Osteoblast (primary cell): ENCODE measurements at regions not wholly inside any gene's neighbourhood (a gene's known extent, or its start where the extent isn't known, plus 50 kb on each side); places are given as distances from the start of the nearest gene placed in this dataset.

Experiments used
- DNase-seq: peaks from one replicate; pipeline ENCODE4 v3.0.0; 2011; ENCODE audit warnings: low spot score, mixed read lengths; ENCODE audit not compliant: insufficient read length; ENCODE audit errors: missing footprints
- H2AFZ ChIP-seq: 2 replicates; pipeline ENCODE4 v1.6.0; 2011; ENCODE audit warnings: mild to moderate bottlenecking, low read length
- H3K27ac ChIP-seq: 2 replicates; pipeline ENCODE4 v1.5.1; 2011; ENCODE audit warnings: mild to moderate bottlenecking, low read depth, low read length, moderate library complexity
- H3K27me3 ChIP-seq: 2 replicates; pipeline ENCODE4 v1.6.0; 2012; ENCODE audit warnings: mild to moderate bottlenecking, control low read depth, inconsistent platforms, low read length, moderate library complexity; ENCODE audit not compliant: insufficient read depth
- H3K36me3 ChIP-seq: 2 replicates; pipeline ENCODE4 v1.5.1; 2011; ENCODE audit warnings: mild to moderate bottlenecking, low read length, control low read depth, moderate library complexity; ENCODE audit not compliant: insufficient read depth
- H3K4me1 ChIP-seq: 2 replicates; pipeline ENCODE4 v1.5.1; 2011; ENCODE audit warnings: mild to moderate bottlenecking, low read length, control low read depth, moderate library complexity; ENCODE audit not compliant: insufficient read depth
- H3K4me2 ChIP-seq: 2 replicates; pipeline ENCODE4 v1.6.0; 2011; ENCODE audit warnings: mild to moderate bottlenecking, low read length; ENCODE audit not compliant: insufficient read depth
- H3K4me3 ChIP-seq: fragments of 200-600 bp; sonication (generic); 3 replicates; pipeline ENCODE4 v1.5.1; 2012; ENCODE audit warnings: mild to moderate bottlenecking, low read length, inconsistent platforms; ENCODE audit not compliant: insufficient read depth
- H3K79me2 ChIP-seq: 2 replicates; pipeline ENCODE4 v1.6.0; 2012; ENCODE audit warnings: mild to moderate bottlenecking, low read length, control low read depth, inconsistent platforms; ENCODE audit not compliant: insufficient read depth
- H3K9me3 ChIP-seq: 2 replicates; pipeline ENCODE4 v1.5.1; 2011; ENCODE audit warnings: low read depth, low read length, control low read depth
- H4K20me1 ChIP-seq: 2 replicates; pipeline ENCODE4 v1.6.0; 2012; ENCODE audit warnings: mild to moderate bottlenecking, low read length, control low read depth; ENCODE audit not compliant: insufficient read depth
- CTCF ChIP-seq: IDR thresholded peaks from 2 replicates; pipeline ENCODE4 v1.5.1; 2011; ENCODE audit warnings: mild to moderate bottlenecking, low read depth, low read length, moderate library complexity; ENCODE audit errors: extremely low read depth

GRCh38 chr7:26008428-26008827 is 143.6 kb upstream of the NFE2L3 start:
- Histone ChIP-seq H4K20me1 (no peaks in the 10 kb centered on the region), H3K79me2 (no peaks in the 10 kb centered on the region), H3K4me3 (no peak overlapping the region), H3K27ac (no peak overlapping the region), H3K9me3 (no peaks in the 10 kb centered on the region), H2AFZ (no peak overlapping the region), H3K27me3 (no peaks in the 10 kb centered on the region), H3K36me3 (no peaks in the 10 kb centered on the region), H3K4me2 (no peak overlapping the region), H3K4me1 (no peaks in the 10 kb centered on the region)
- no peak for TF ChIP-seq CTCF
- DNase-seq: no peak

GRCh38 chr7:26011039-26011696 is 140.8 kb upstream of the NFE2L3 start:
- H3K9me3 ChIP-seq: no peaks in the 10 kb centered on the region
- no peaks in the 10 kb centered on the region for H4K20me1 ChIP-seq
- TF ChIP-seq CTCF: no peak
- H2AFZ ChIP-seq: no peak overlapping the region
- H3K27ac ChIP-seq: no peak overlapping the region
- no peak overlapping the region for H3K4me2 ChIP-seq
- no peaks in the 10 kb centered on the region for H3K4me1 ChIP-seq
- no peaks in the 10 kb centered on the region for H3K79me2 ChIP-seq
- no peaks in the 10 kb centered on the region for H3K27me3 ChIP-seq
- H3K36me3 ChIP-seq: no peaks in the 10 kb centered on the region
- no peak overlapping the region for H3K4me3 ChIP-seq
- DNase-seq: no peak

DNA sequence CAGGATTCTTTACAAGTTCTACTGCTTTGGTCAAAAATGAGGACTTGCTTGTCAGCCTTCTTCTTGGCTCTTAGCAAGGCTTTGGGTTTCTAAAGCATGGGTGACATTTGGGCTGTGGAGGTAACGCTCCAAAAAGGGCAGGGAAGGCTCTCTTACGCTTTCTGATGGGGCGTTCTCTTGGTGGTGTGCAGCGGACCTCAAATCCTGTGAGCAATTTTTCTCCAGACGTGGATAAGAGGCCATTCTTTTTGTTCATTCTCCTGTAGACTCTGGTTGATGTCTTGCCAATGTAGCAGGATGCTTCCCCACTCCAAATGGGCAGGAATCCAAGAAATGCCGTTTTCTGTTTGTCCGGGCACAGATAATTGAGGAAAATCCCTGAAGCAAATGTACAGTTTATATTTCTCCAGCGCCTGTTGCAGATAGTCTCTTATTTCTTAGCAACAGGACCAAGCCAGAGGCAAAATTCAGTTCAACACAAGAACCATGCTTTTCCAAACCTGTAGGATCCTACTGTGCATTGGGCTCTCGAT is 138.4 kb upstream of the NFE2L3 start:
- TF ChIP-seq CTCF: no peak
- H3K27ac ChIP-seq: no peak overlapping the region
- no peak overlapping the region for H3K4me2 ChIP-seq
- no peak overlapping the region for H3K4me3 ChIP-seq
- H3K27me3 ChIP-seq: no peaks in the 10 kb centered on the region
- no peak overlapping the region for H2AFZ ChIP-seq
- H3K4me1 ChIP-seq: no peaks in the 10 kb centered on the region
- no peaks in the 10 kb centered on the region for H3K79me2 ChIP-seq
- no peaks in the 10 kb centered on the region for H3K9me3 ChIP-seq
- no peaks in the 10 kb centered on the region for H4K20me1 ChIP-seq
- no peak for DNase-seq
- no peaks in the 10 kb centered on the region for H3K36me3 ChIP-seq

DNA sequence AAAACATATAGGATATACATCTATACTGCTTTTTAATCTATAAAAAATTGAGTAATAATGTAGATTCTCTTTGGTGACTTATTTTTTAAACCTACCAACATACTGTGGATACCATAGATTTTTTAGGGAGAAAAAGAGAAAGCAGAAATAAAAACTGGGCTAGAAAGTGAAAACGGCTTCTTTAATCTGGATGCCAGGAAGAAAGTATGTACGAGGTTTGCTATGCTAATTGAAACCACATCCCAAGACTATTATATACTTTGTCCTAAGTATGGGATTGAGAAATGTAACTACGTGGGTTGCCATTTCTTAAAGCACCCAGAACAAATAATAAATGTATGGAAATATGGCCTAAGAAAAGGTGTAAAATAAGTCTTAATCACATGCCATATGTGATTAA is 129.0 kb upstream of the NFE2L3 start:
- Histone ChIP-seq H2AFZ (no peak overlapping the region), H3K79me2 (no peaks in the 10 kb centered on the region), H3K9me3 (no peaks in the 10 kb centered on the region), H3K4me2 (no peak overlapping the region), H3K36me3 (no peaks in the 10 kb centered on the region), H4K20me1 (no peaks in the 10 kb centered on the region), H3K27me3 (no peaks in the 10 kb centered on the region), H3K4me3 (no peak overlapping the region), H3K4me1 (no peaks in the 10 kb centered on the region), H3K27ac (no peak overlapping the region)
- TF ChIP-seq CTCF: no peak
- DNase-seq: no peak
